HCT116 (cell line): ENCODE measurements at regions not wholly inside any gene's neighbourhood (a gene's known extent, or its start where the extent isn't known, plus 50 kb on each side); places are given as distances from the start of the nearest gene placed in this dataset.

Source experiments
- CTCF ChIP-seq, 3 experiments: fragments of 200-600 bp in 1 of 3; sonication (generic) in 1 of 3; IDR thresholded peaks in 2 of 3; conservative IDR thresholded peaks in 1 of 3; 2 replicates each; pipeline ENCODE4 v1.5.1; 2012 to 2017; ENCODE audit warnings: low read depth in 2 of 3, low read length in 2 of 3, antibody characterized with exemption in 1 of 3, borderline replicate concordance in 1 of 3, control low read depth in 1 of 3, mild to moderate bottlenecking in 1 of 3, mixed read lengths in 1 of 3, mixed run types in 1 of 3, moderate library complexity in 1 of 3; ENCODE audit not compliant: insufficient read depth in 1 of 3
- EGR1 ChIP-seq: IDR thresholded peaks from 2 replicates; pipeline ENCODE4 v1.6.1; 2012; ENCODE audit warnings: low read depth
- EZH2 ChIP-seq: fragments of 200-600 bp; sonication (generic); IDR thresholded peaks from 2 replicates; pipeline ENCODE4 v1.6.1; 2017; ENCODE audit warnings: antibody characterized with exemption, mixed run types
- EZH2phosphoT487 ChIP-seq: fragments of 200-600 bp; IDR thresholded peaks from 2 replicates; pipeline ENCODE4 v1.6.1; 2018; ENCODE audit warnings: antibody characterized with exemption, borderline replicate concordance
- MAX ChIP-seq: IDR thresholded peaks from 2 replicates; pipeline ENCODE4 v1.6.1; 2012
- POLR2A ChIP-seq: IDR thresholded peaks from 2 replicates; pipeline ENCODE4 v1.7.0; 2011; ENCODE audit warnings: borderline replicate concordance; ENCODE audit not compliant: insufficient read depth, insufficient read length; ENCODE audit errors: extremely low read depth
- POLR2AphosphoS5 ChIP-seq: IDR thresholded peaks from 2 replicates; pipeline ENCODE4 v1.6.1; 2011; ENCODE audit warnings: mild to moderate bottlenecking, low read depth, low read length, moderate library complexity
- SRF ChIP-seq: IDR thresholded peaks from 2 replicates; pipeline ENCODE4 v1.6.1; 2012; ENCODE audit warnings: low read depth
- TF ChIP-seq, protein P1 (sequence below): IDR thresholded peaks from 2 replicates; pipeline ENCODE4 v1.6.1; 2012; ENCODE audit warnings: low read depth

DNA sequence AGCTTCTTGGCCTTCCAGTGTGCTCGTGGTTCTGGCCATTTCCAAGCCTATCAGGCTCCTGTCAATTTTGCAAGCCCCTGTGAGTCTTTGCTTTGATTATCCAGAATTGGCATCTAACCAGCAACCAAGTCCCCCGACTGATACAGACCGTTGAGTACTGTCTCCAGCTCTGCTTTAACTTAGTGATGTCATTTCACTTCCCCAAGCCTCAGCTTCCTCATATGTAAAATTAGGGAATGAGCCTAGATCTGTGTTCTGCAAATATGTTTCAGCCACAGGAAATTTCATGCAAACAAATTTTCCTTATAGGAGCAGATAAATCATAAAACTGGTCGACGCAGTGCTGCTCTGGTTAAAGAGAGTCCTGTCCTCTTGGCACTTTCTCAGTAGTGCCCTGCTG lies 60.1 kb upstream of the WSB1 start:
- no peak for TF ChIP-seq EGR1
- TF ChIP-seq EZH2, result no peak
- TF ChIP-seq, protein P1, sequence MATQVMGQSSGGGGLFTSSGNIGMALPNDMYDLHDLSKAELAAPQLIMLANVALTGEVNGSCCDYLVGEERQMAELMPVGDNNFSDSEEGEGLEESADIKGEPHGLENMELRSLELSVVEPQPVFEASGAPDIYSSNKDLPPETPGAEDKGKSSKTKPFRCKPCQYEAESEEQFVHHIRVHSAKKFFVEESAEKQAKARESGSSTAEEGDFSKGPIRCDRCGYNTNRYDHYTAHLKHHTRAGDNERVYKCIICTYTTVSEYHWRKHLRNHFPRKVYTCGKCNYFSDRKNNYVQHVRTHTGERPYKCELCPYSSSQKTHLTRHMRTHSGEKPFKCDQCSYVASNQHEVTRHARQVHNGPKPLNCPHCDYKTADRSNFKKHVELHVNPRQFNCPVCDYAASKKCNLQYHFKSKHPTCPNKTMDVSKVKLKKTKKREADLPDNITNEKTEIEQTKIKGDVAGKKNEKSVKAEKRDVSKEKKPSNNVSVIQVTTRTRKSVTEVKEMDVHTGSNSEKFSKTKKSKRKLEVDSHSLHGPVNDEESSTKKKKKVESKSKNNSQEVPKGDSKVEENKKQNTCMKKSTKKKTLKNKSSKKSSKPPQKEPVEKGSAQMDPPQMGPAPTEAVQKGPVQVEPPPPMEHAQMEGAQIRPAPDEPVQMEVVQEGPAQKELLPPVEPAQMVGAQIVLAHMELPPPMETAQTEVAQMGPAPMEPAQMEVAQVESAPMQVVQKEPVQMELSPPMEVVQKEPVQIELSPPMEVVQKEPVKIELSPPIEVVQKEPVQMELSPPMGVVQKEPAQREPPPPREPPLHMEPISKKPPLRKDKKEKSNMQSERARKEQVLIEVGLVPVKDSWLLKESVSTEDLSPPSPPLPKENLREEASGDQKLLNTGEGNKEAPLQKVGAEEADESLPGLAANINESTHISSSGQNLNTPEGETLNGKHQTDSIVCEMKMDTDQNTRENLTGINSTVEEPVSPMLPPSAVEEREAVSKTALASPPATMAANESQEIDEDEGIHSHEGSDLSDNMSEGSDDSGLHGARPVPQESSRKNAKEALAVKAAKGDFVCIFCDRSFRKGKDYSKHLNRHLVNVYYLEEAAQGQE, result no peak
- no peak for TF ChIP-seq EZH2phosphoT487
- no peak for TF ChIP-seq CTCF (IDR thresholded peaks at IDR 0.05 in 2 of 3, conservative IDR thresholded peaks at IDR 0.05 in 1 of 3; ENCODE audit: borderline replicate concordance in 1 of 3, insufficient read depth in 1 of 3, low read depth in 2 of 3, low read length in 2 of 3)
- no peak for TF ChIP-seq POLR2A
- no peak for TF ChIP-seq POLR2AphosphoS5
- TF ChIP-seq MAX, result no peak
- TF ChIP-seq SRF, result no peak
